ENCODE measurements at regions not wholly inside any gene's neighbourhood (a gene's known extent, or its start where the extent isn't known, plus 50 kb on each side); places are given as distances from the start of the nearest gene placed in this dataset.

GRCh38 chr7:148950806-148951205 is 66.7 kb upstream of the EZH2 start:
- H3K4me3 ChIP-seq: no peak overlapping the region

GRCh38 chr7:148944935-148945934 is 61.1 kb upstream of the EZH2 start:
- peak in 1 of 2 experiments; percentile 46 for DNase-seq
- Histone ChIP-seq H3K4me1 (no peaks in the 10 kb centered on the region; the same call in 1 of the 2 replicates), H3K27ac (no peak overlapping the region)

More at GRCh38 chr7:148950806-148951205, 66.7 kb upstream of the EZH2 start:
- H3K27ac ChIP-seq: no peak overlapping the region
- no peaks in the 10 kb centered on the region for H3K4me1 ChIP-seq
- no peaks in the 10 kb centered on the region for H3K36me3 ChIP-seq
- H3K9me3 ChIP-seq (replicated peaks): no peaks in the 10 kb centered on the region
- H3K27me3 ChIP-seq: no peaks in the 10 kb centered on the region; the same call in 1 of the 2 replicates
- no peak for DNase-seq

GRCh38 chr7:148941598-148942275 is 57.6 kb upstream of the EZH2 start:
- Histone ChIP-seq H3K27ac (peak overlapping the region; percentile 69), H3K4me3 (peak overlapping the region; percentile 76), H3K27me3 (no peaks in the 10 kb centered on the region; the same call in 1 of the 2 replicates), H3K36me3 (no peaks in the 10 kb centered on the region), H3K9me3 (replicated peaks) (no peaks in the 10 kb centered on the region), H3K4me1 (no peaks in the 10 kb centered on the region; the same call in 1 of the 2 replicates)
- DNase-seq: peak; percentile 89 to 92

More at GRCh38 chr7:148944935-148945934, 61.1 kb upstream of the EZH2 start:
- no peaks in the 10 kb centered on the region for H3K36me3 ChIP-seq
- H3K9me3 ChIP-seq (replicated peaks): no peaks in the 10 kb centered on the region
- H3K27me3 ChIP-seq: no peaks in the 10 kb centered on the region; the same call in 1 of the 2 replicates
- no peak overlapping the region for H3K4me3 ChIP-seq

GRCh38 chr7:148940702-148941597 is 56.9 kb upstream of the EZH2 start:
- Histone ChIP-seq H3K27ac (peak overlapping the region; percentile 69), H3K27me3 (no peaks in the 10 kb centered on the region; the same call in 1 of the 2 replicates), H3K4me3 (peak overlapping the region; percentile 76), H3K36me3 (no peaks in the 10 kb centered on the region), H3K4me1 (no peaks in the 10 kb centered on the region; the same call in 1 of the 2 replicates), H3K9me3 (replicated peaks) (no peaks in the 10 kb centered on the region)
- peak; percentile 81 to 89 for DNase-seq

GRCh38 chr7:148939128-148939755 is 55.2 kb upstream of the EZH2 start:
- no peaks in the 10 kb centered on the region; the same call in 1 of the 2 replicates for H3K27me3 ChIP-seq
- no peak overlapping the region for H3K27ac ChIP-seq
- no peak for DNase-seq
- H3K9me3 ChIP-seq (replicated peaks): no peaks in the 10 kb centered on the region
- no peaks in the 10 kb centered on the region for H3K36me3 ChIP-seq
- H3K4me1 ChIP-seq: no peaks in the 10 kb centered on the region; the same call in 1 of the 2 replicates
- H3K4me3 ChIP-seq: no peak overlapping the region

GRCh38 chr7:148935451-148935850 is 51.4 kb upstream of the EZH2 start:
- Histone ChIP-seq H3K4me1 (no peaks in the 10 kb centered on the region; the same call in 1 of the 2 replicates), H3K36me3 (no peaks in the 10 kb centered on the region), H3K27me3 (no peaks in the 10 kb centered on the region; the same call in 1 of the 2 replicates), H3K4me3 (no peak overlapping the region), H3K9me3 (replicated peaks) (no peaks in the 10 kb centered on the region), H3K27ac (no peak overlapping the region)
- DNase-seq: no peak
